Renal cortex interstitium (tissue), 11 donors: ENCODE measurements at regions not wholly inside any gene's neighbourhood (a gene's known extent, or its start where the extent isn't known, plus 50 kb on each side); places are given as distances from the start of the nearest gene placed in this dataset.

Experiments
- DNase-seq, 11 donors: peaks; one replicate each; pipeline ENCODE4 v3.0.0-alpha.2; 2013; ENCODE audit warnings: low read depth in 9 of 11, low spot score in 4 of 11; ENCODE audit errors: extremely low read depth in 1 of 11

DNA sequence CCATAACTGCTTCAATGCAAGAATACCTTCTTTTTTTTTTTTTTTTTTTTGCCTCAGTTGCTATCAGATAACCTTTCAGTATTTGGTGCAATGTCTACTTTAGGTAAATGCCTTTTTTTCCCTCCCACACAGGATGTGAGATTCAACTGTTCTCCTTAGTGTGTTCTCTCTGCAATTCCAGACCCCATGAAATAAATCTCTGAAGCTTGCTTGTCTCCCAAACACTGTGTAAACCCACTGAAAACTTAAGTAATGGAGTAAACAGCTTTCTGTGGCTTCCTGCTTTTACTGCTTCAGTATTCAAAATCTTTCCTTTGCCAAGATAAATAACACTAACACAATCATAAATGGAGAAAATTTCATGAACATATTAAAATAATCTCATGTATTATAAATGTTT, 55.8 kb upstream of the CLEC14A start:
- DNase-seq, result peak in 3 of 11 donors; percentile 10 to 26 (median 20)

DNA sequence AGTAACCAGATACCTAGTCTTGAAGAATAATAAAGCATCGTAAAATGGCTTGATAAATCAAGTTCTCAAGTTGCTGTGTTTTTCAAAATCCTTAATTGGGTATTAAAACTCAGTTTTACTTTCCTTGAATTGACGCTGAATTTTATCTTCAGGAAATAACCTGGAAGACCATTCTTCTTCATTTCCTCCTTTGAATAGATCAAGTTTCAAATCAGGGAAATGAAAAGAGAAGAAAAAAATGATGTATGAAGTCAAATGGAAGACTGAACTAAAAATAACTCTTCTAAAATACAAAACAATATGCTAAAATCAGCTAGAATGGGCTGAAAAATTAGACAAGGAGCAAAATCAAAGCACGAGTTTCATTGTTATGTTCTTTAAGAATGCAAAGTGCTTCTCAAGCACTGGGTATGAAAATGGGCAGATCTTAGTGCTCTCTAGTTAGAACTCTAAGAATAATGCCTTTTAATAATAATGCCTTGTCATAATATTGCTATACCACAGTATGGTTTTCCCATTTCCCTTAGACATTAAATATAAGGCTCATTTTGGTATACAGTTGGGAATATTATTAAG, 54.6 kb upstream of the CLEC14A start:
- DNase-seq, result no peak

DNA sequence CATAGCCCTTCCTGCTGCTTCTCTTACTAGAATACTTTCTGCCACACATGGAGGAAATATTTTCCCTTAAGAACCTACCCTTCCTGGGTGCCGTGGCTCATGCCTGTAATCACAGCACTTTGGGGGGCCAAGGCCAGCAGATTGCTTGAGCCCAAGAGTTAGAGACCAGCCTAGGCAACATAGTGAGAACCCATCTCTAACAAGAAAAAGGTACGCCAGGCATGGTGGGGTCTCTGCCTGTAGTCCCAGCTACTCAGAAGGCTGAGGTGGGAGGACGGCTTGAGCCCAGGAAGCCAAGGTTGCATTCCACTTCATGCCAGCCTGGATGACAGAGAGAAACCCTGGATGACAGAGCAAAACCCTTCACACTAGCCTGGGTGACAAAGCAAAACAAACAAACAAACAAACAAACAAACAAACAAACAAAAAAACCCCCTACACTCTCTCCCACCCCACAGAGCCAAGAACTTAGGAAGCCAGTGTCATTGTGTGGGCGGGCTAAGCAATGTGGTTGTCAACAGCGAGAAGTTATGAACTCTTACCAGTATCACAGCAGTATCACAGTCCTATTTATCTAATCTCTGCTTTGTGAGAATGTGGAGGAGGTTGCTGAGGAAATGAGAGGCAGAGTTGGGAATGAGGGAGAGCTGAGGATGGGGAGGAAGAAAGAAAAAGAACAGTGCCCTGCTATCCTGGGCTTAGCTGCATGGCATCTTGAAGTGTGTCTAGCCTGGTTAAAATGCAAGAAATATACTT, 53.8 kb upstream of the CLEC14A start:
- peak in 1 of 11 donors; percentile 9 for DNase-seq
